ENCODE measurements at regions not wholly inside any gene's neighbourhood (a gene's known extent, or its start where the extent isn't known, plus 50 kb on each side); places are given as distances from the start of the nearest gene placed in this dataset.

GRCh38 chr13:47279920-47280319 is 383.1 kb upstream of the HTR2A start:
- H3K36me3 Mint-ChIP-seq (ENCODE audit: insufficient read depth): no peaks in the 10 kb centered on the region
- TF ChIP-seq, protein P1, sequence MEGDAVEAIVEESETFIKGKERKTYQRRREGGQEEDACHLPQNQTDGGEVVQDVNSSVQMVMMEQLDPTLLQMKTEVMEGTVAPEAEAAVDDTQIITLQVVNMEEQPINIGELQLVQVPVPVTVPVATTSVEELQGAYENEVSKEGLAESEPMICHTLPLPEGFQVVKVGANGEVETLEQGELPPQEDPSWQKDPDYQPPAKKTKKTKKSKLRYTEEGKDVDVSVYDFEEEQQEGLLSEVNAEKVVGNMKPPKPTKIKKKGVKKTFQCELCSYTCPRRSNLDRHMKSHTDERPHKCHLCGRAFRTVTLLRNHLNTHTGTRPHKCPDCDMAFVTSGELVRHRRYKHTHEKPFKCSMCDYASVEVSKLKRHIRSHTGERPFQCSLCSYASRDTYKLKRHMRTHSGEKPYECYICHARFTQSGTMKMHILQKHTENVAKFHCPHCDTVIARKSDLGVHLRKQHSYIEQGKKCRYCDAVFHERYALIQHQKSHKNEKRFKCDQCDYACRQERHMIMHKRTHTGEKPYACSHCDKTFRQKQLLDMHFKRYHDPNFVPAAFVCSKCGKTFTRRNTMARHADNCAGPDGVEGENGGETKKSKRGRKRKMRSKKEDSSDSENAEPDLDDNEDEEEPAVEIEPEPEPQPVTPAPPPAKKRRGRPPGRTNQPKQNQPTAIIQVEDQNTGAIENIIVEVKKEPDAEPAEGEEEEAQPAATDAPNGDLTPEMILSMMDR (IDR thresholded peaks at IDR 0.05; ENCODE audit: unreplicated experiment): no peak
- H3K4me1 Mint-ChIP-seq (ENCODE audit: low read depth): peaks cover 5% of the 10 kb centered on the region
- H3K27me3 Mint-ChIP-seq: peaks cover 3% of the 10 kb centered on the region
- no peak overlapping the region for H3K4me3 Mint-ChIP-seq (ENCODE audit: low read depth)
- no peaks in the 10 kb centered on the region for H3K9me3 Mint-ChIP-seq (ENCODE audit: low read depth)
- H3K27ac Mint-ChIP-seq: no peak overlapping the region
- no peak for DNase-seq (ENCODE audit: low spot score, unreplicated experiment)

DNA sequence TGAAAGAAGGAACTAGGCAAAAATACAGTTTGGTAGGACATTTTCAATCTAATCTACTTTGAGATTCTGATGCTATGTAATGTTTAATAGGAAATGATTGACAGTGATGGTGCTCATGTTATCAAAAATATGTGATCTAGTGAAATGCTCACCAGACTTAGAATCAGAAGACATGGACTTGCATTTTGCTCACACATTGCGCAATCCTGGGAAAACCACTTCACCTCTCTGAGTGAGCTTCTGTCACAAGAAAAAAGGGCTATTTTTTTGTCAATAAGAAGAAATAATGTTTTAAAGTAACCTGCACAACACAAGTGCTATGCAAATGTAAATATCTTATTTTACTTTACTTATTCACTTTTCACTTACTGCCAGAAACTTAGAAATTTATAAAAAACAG is 380.9 kb upstream of the HTR2A start:
- TF ChIP-seq, protein P1 (IDR thresholded peaks at IDR 0.05; ENCODE audit: unreplicated experiment): no peak
- no peaks in the 10 kb centered on the region for H3K9me3 Mint-ChIP-seq (ENCODE audit: low read depth)

DNA sequence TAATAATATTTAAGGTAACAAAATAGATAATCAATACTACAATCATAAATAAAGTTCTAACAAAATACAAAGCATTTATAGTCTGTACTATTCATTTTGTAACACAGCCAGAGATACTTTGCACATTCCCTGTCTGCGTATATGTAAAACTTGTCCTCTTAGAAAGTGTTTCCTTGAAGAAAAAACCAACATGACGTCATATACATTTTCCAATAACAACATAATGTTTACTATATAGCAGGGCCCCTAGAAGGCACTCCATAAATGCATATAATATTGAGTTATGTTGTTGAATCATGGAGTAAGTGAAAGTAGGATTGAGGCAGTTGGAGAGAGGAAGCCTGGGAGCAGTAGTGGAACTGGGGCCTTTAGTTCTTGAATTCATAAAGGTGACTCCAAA is 371.4 kb upstream of the HTR2A start:
- H3K27me3 Mint-ChIP-seq: peaks cover under 1% of the 10 kb centered on the region
- no peak for DNase-seq (ENCODE audit: low spot score, unreplicated experiment)
- H3K27ac Mint-ChIP-seq: no peak overlapping the region
- H3K9me3 Mint-ChIP-seq (ENCODE audit: low read depth): peaks cover 8% of the 10 kb centered on the region
- TF ChIP-seq, protein P1 (IDR thresholded peaks at IDR 0.05; ENCODE audit: unreplicated experiment): no peak
- H3K36me3 Mint-ChIP-seq (ENCODE audit: insufficient read depth): no peaks in the 10 kb centered on the region
- H3K4me3 Mint-ChIP-seq (ENCODE audit: low read depth): no peak overlapping the region
- H3K4me1 Mint-ChIP-seq (ENCODE audit: low read depth): peaks cover 3% of the 10 kb centered on the region

More for the DNA sequence above, 380.9 kb upstream of the HTR2A start:
- Mint-ChIP-seq H3K36me3 (ENCODE audit: insufficient read depth) (no peaks in the 10 kb centered on the region), H3K27me3 (peaks cover 5% of the 10 kb centered on the region), H3K4me3 (ENCODE audit: low read depth) (no peak overlapping the region), H3K27ac (no peak overlapping the region), H3K4me1 (ENCODE audit: low read depth) (peaks cover 5% of the 10 kb centered on the region)
- no peak for DNase-seq (ENCODE audit: low spot score, unreplicated experiment)

- H3K4me3 Mint-ChIP-seq (ENCODE audit: low read depth): no peak overlapping the region
- no peaks in the 10 kb centered on the region for H3K9me3 Mint-ChIP-seq (ENCODE audit: low read depth)
- TF ChIP-seq, protein P1 (IDR thresholded peaks at IDR 0.05; ENCODE audit: unreplicated experiment): no peak
- no peaks in the 10 kb centered on the region for H3K36me3 Mint-ChIP-seq (ENCODE audit: insufficient read depth)
- peaks cover 7% of the 10 kb centered on the region for H3K27me3 Mint-ChIP-seq
- peaks cover 2% of the 10 kb centered on the region for H3K4me1 Mint-ChIP-seq (ENCODE audit: low read depth)
- no peak for DNase-seq (ENCODE audit: low spot score, unreplicated experiment)
- no peak overlapping the region for H3K27ac Mint-ChIP-seq
These were observed 361.5 kb upstream of the HTR2A start for GRCh38 chr13:47258384-47258783.

DNA sequence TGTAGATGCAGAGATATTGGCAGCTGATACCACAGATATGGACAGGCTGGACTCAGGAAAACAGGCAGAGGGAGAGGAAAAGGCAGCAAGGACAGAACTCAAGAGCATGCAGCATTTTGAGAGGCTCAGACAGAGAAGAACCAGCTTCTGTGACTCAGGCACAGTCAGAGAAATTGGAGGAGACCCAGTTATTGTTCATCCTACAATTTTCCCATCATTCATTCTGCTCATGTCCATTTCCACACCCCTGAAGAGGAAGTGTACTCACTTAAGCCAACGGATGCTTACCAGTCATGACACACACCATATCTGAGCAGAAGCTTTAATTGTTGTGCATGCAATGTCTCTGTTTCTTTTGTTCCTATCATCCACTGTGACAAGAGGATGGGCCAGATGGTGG is 359.8 kb upstream of the HTR2A start:
- TF ChIP-seq, protein P1 (IDR thresholded peaks at IDR 0.05; ENCODE audit: unreplicated experiment): no peak
- H3K4me3 Mint-ChIP-seq (ENCODE audit: low read depth): no peak overlapping the region
- no peaks in the 10 kb centered on the region for H3K9me3 Mint-ChIP-seq (ENCODE audit: low read depth)
- no peaks in the 10 kb centered on the region for H3K4me1 Mint-ChIP-seq (ENCODE audit: low read depth)
- no peak overlapping the region for H3K27ac Mint-ChIP-seq
- peaks cover 10% of the 10 kb centered on the region for H3K27me3 Mint-ChIP-seq
- no peak for DNase-seq (ENCODE audit: low spot score, unreplicated experiment)
- no peaks in the 10 kb centered on the region for H3K36me3 Mint-ChIP-seq (ENCODE audit: insufficient read depth)
